ENCODE measurements at regions not wholly inside any gene's neighbourhood (a gene's known extent, or its start where the extent isn't known, plus 50 kb on each side); places are given as distances from the start of the nearest gene placed in this dataset.

DNA sequence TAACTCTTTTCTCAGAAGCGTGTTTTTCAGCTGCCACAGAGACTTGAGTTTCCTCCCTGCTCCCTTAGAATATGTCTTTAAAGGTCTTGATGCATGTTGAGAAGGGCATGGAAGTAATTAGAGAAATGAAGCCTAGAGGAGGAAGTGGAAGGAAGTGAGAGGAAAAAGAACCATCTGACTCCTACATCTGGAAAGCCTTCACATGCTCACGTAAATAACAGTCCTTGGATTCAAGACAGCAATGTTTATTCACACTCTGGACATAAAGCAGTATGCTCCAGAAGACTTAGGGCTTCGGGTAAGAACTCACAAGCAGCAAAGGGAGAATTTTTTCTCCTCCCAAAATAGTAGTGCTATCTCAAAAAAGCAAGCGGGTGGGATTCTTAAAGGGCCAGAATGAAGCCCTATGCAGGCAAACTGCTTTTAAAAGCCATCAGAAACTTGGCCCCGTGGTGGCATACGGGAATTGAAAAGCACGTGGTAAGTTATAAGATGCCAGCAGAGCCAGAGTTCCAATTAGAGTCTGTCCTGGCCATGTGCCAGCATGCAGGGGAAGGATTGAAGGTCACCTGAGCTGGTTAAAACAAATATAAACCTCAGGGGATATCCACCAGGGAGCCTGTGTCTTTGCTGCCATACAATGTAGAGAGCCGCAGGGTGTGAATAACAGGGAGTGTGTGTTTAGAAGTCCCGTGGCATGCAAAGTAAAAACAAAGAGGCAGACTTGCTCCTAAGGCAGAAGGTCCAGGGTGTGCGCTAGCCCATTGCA, 380.8 kb upstream of the NDN start:
- Histone ChIP-seq H3K4me3 (ENCODE audit: low read depth in 2 of 2, low read length in 2 of 2) (no peak overlapping the region), H3K27me3 (ENCODE audit: control insufficient read depth, insufficient read depth, low read length) (no peaks in the 10 kb centered on the region), H3K9me3 (ENCODE audit: control insufficient read depth, insufficient read depth, low read depth, low read length) (no peaks in the 10 kb centered on the region; the same call in 1 of the 2 replicates), H3K27ac (ENCODE audit: low read length) (no peak overlapping the region), H3K4me1 (ENCODE audit: control insufficient read depth, insufficient read depth, low read length) (no peaks in the 10 kb centered on the region), H3K36me3 (ENCODE audit: control insufficient read depth, insufficient read depth, low read length) (no peaks in the 10 kb centered on the region)
- no TSS peak for BruUV-seq (replicated peaks)
- ATAC-seq: no peak
- intact Hi-C loops (cut with micrococcal nuclease; ENCODE audit: unreplicated experiment) (no loop called here), in situ Hi-C loops (cut with HindIII; ENCODE audit: low pct_unique_long_range_greater_than_20kb, low sequenced_read_pairs) (no loop called here)
- no peak for DNase-seq (ENCODE audit: low read depth, low spot score)
- no peak for TF ChIP-seq TCF7L2 (IDR thresholded peaks at IDR 0.05; ENCODE audit: low read depth, low read length)
- TF ChIP-seq, protein P1, sequence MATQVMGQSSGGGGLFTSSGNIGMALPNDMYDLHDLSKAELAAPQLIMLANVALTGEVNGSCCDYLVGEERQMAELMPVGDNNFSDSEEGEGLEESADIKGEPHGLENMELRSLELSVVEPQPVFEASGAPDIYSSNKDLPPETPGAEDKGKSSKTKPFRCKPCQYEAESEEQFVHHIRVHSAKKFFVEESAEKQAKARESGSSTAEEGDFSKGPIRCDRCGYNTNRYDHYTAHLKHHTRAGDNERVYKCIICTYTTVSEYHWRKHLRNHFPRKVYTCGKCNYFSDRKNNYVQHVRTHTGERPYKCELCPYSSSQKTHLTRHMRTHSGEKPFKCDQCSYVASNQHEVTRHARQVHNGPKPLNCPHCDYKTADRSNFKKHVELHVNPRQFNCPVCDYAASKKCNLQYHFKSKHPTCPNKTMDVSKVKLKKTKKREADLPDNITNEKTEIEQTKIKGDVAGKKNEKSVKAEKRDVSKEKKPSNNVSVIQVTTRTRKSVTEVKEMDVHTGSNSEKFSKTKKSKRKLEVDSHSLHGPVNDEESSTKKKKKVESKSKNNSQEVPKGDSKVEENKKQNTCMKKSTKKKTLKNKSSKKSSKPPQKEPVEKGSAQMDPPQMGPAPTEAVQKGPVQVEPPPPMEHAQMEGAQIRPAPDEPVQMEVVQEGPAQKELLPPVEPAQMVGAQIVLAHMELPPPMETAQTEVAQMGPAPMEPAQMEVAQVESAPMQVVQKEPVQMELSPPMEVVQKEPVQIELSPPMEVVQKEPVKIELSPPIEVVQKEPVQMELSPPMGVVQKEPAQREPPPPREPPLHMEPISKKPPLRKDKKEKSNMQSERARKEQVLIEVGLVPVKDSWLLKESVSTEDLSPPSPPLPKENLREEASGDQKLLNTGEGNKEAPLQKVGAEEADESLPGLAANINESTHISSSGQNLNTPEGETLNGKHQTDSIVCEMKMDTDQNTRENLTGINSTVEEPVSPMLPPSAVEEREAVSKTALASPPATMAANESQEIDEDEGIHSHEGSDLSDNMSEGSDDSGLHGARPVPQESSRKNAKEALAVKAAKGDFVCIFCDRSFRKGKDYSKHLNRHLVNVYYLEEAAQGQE (IDR thresholded peaks at IDR 0.05; ENCODE audit: insufficient read depth in 1 of 2, low read depth in 2 of 2, low read length in 1 of 2): no peak
- no peak for TF ChIP-seq POLR2AphosphoS5 (IDR thresholded peaks at IDR 0.05; ENCODE audit: low read depth, low read length)
- TF ChIP-seq SIN3A (IDR thresholded peaks at IDR 0.05; ENCODE audit: borderline replicate concordance, insufficient read depth, low read depth, low read length): no peak
- TF ChIP-seq, protein P2, sequence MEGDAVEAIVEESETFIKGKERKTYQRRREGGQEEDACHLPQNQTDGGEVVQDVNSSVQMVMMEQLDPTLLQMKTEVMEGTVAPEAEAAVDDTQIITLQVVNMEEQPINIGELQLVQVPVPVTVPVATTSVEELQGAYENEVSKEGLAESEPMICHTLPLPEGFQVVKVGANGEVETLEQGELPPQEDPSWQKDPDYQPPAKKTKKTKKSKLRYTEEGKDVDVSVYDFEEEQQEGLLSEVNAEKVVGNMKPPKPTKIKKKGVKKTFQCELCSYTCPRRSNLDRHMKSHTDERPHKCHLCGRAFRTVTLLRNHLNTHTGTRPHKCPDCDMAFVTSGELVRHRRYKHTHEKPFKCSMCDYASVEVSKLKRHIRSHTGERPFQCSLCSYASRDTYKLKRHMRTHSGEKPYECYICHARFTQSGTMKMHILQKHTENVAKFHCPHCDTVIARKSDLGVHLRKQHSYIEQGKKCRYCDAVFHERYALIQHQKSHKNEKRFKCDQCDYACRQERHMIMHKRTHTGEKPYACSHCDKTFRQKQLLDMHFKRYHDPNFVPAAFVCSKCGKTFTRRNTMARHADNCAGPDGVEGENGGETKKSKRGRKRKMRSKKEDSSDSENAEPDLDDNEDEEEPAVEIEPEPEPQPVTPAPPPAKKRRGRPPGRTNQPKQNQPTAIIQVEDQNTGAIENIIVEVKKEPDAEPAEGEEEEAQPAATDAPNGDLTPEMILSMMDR (IDR thresholded peaks at IDR 0.05): no peak
- ChIA-PET POLR2A (no interaction called here), CTCF (no interaction called here)

DNA sequence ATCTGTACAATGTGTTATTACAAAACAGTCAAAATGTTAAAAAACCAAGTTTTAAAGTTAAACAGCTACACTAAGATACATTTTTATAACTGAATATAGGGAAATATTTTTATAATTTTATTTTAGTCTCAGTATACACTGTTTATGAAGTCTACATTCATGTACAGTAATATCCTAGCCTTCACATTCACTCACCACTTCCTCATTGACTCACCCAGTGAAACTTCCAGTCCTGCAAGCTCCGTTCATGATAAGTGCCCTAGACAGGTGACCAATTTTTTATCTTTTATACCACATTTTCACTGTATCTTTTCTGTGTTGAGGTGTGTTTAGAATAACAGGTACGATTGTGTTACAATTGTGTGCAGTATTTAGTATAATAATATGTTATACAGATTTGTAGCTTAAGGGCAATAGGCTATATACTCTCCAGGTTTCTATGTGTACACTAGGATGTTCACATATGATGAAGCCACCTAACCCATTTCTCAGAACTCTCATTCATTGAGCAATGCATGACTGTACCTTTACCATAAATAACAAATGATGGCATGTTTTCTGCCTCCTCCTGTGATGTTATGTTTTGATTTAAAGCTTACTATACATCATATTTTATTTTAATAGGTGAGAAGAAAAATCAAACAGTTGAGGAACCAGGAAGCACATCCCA, 388.4 kb upstream of the NDN start:
- Histone ChIP-seq H3K9me3 (ENCODE audit: control insufficient read depth, insufficient read depth, low read depth, low read length) (peaks cover 5% of the 10 kb centered on the region), H3K4me3 (ENCODE audit: low read depth in 2 of 2, low read length in 2 of 2) (no peak overlapping the region), H3K36me3 (ENCODE audit: control insufficient read depth, insufficient read depth, low read length) (no peaks in the 10 kb centered on the region), H3K27ac (ENCODE audit: low read length) (no peak overlapping the region), H3K27me3 (ENCODE audit: control insufficient read depth, insufficient read depth, low read length) (no peaks in the 10 kb centered on the region), H3K4me1 (ENCODE audit: control insufficient read depth, insufficient read depth, low read length) (no peaks in the 10 kb centered on the region)
- ATAC-seq (no peak), DNase-seq (ENCODE audit: low read depth, low spot score) (no peak)
- POLR2A ChIA-PET: no interaction called here
- TF ChIP-seq, protein P1 (IDR thresholded peaks at IDR 0.05; ENCODE audit: insufficient read depth in 1 of 2, low read depth in 2 of 2, low read length in 1 of 2): no peak
- TF ChIP-seq, protein P2 (IDR thresholded peaks at IDR 0.05): no peak
- TF ChIP-seq POLR2AphosphoS5 (IDR thresholded peaks at IDR 0.05; ENCODE audit: low read depth, low read length) (no peak), TCF7L2 (IDR thresholded peaks at IDR 0.05; ENCODE audit: low read depth, low read length) (no peak), SIN3A (IDR thresholded peaks at IDR 0.05; ENCODE audit: borderline replicate concordance, insufficient read depth, low read depth, low read length) (no peak)
- in situ Hi-C loops (cut with HindIII; ENCODE audit: low pct_unique_long_range_greater_than_20kb, low sequenced_read_pairs): no loop called here
- no TSS peak for BruUV-seq (replicated peaks)
- intact Hi-C loops (cut with micrococcal nuclease; ENCODE audit: unreplicated experiment): no loop called here
- CTCF ChIA-PET: no interaction called here
